H1 (cell line): ENCODE measurements at regions not wholly inside any gene's neighbourhood (a gene's known extent, or its start where the extent isn't known, plus 50 kb on each side); places are given as distances from the start of the nearest gene placed in this dataset.
A peak's percentile ranks its signal among the peaks of the same experiment; 100 is the strongest.

Source experiments
- CTCF ChIA-PET: fragments of 300-600 bp; sonication (Branson Sonifier 250); formaldehyde crosslinking; loops from one replicate; lab custom pipeline; 2021; ENCODE audit not compliant: partially characterized antibody; lab: Charles Lee
- POLR2A ChIA-PET: fragments of 300-600 bp; sonication (Branson Sonifier 250); formaldehyde crosslinking; loops from one replicate; lab custom pipeline; 2021; ENCODE audit warnings: inconsistent platforms; ENCODE audit not compliant: partially characterized antibody; lab: Charles Lee
- DNase-seq, 2 experiments: peaks; one replicate each; pipeline versions ENCODE4 v3.0.0 to v3.0.0-alpha.2; 2010 to 2022; ENCODE audit warnings: low spot score in 2 of 2, low read depth in 1 of 2, mixed read lengths in 1 of 2
- FAIRE-seq: peaks from 2 replicates; lab custom pipeline; 2011; peaks lifted over from hg19 to GRCh38; lab: Jason Lieb, UNC
- H2AFZ ChIP-seq: 2 replicates; pipeline ENCODE4 v1.8.1; 2012; ENCODE audit warnings: low read length, inconsistent platforms
- H2AK5ac ChIP-seq: 2 replicates; pipeline ENCODE4 v1.6.1; 2013; ENCODE audit warnings: low read depth, low read length
- H2BK120ac ChIP-seq: replicated peaks from 2 replicates; pipeline ENCODE3; 2013; ENCODE audit warnings: low read depth, low read length, inconsistent platforms
- H2BK12ac ChIP-seq: 2 replicates; pipeline ENCODE4 v1.6.1; 2013; ENCODE audit warnings: low read depth, low read length
- H2BK15ac ChIP-seq: 2 replicates; pipeline ENCODE4 v1.6.1; 2013; ENCODE audit warnings: low read length
- H2BK20ac ChIP-seq: 2 replicates; pipeline ENCODE4 v1.6.1; 2013; ENCODE audit warnings: low read length
- H2BK5ac ChIP-seq: 2 replicates; pipeline ENCODE4 v1.6.1; 2013; ENCODE audit warnings: low read depth, low read length
- H3K14ac ChIP-seq: 2 replicates; pipeline ENCODE4 v1.6.1; 2013; ENCODE audit warnings: inconsistent platforms; ENCODE audit not compliant: insufficient read length
- H3K18ac ChIP-seq: 2 replicates; pipeline ENCODE4 v1.6.1; 2013; ENCODE audit warnings: low read length; ENCODE audit errors: extremely low read depth
- H3K23ac ChIP-seq: 2 replicates; pipeline ENCODE4 v1.6.1; 2013; ENCODE audit warnings: inconsistent platforms; ENCODE audit not compliant: insufficient read length
- H3K23me2 ChIP-seq: 2 replicates; pipeline ENCODE4 v1.6.1; 2013; ENCODE audit warnings: low read depth, low read length
- H3K27ac ChIP-seq: 2 replicates; pipeline ENCODE4 v1.6.1; 2011; ENCODE audit warnings: low read depth, low read length, inconsistent platforms
- H3K27me3 ChIP-seq, 4 experiments: replicated peaks in 1 of 4; 1 replicate in 1 of 4; 2 replicates in 3 of 4; pipeline versions ENCODE4 v1.6.1 to v1.8.1; 2011 to 2013; ENCODE audit warnings: low read length in 3 of 4, mild to moderate bottlenecking in 3 of 4, inconsistent platforms in 2 of 4, mixed read lengths in 2 of 4, moderate library complexity in 1 of 4; ENCODE audit not compliant: control insufficient read depth in 3 of 4, insufficient read depth in 3 of 4; ENCODE audit errors: extremely low read depth in 1 of 4
- H3K36me3 ChIP-seq, 4 experiments: 2 replicates each; pipeline versions ENCODE4 v1.6.1 to v1.8.1; 2011 to 2013; ENCODE audit warnings: mild to moderate bottlenecking in 4 of 4, low read length in 3 of 4, moderate library complexity in 2 of 4, control low read depth in 1 of 4, inconsistent platforms in 1 of 4; ENCODE audit not compliant: insufficient read depth in 4 of 4, control insufficient read depth in 2 of 4
- H3K4ac ChIP-seq: replicated peaks from 2 replicates; pipeline ENCODE3; 2013; ENCODE audit warnings: low read length, low read depth, mixed read lengths, inconsistent platforms; ENCODE audit not compliant: insufficient read length
- H3K4me1 ChIP-seq, 4 experiments: replicated peaks in 1 of 4; 1 replicate in 1 of 4; 2 replicates in 3 of 4; pipeline versions ENCODE4 v1.6.1 to v1.8.1; 2011 to 2013; ENCODE audit warnings: low read length in 3 of 4, inconsistent platforms in 2 of 4, mixed read lengths in 1 of 4; ENCODE audit not compliant: insufficient read depth in 4 of 4, control insufficient read depth in 3 of 4
- H3K4me2 ChIP-seq, 2 experiments: 2 replicates each; pipeline versions ENCODE4 v1.6.1 to v1.8.1; 2011 to 2013; ENCODE audit warnings: low read depth in 2 of 2, low read length in 2 of 2, control low read depth in 1 of 2, inconsistent platforms in 1 of 2, mild to moderate bottlenecking in 1 of 2; ENCODE audit not compliant: insufficient read depth in 1 of 2
- H3K4me3 ChIP-seq, 4 experiments: fragments of 200-600, 300-600 bp in 1 of 4; sonication (generic), shearing (Covaris generic), sonication (Bioruptor Twin) in 1 of 4; 2 replicates each; pipeline versions ENCODE4 v1.5.1 to v1.8.1; 2011 to 2016; ENCODE audit warnings: low read length in 4 of 4, low read depth in 3 of 4, control low read depth in 2 of 4, inconsistent platforms in 2 of 4, mild to moderate bottlenecking in 2 of 4, mixed read lengths in 1 of 4, moderate library complexity in 1 of 4; ENCODE audit not compliant: insufficient read depth in 2 of 4; ENCODE audit errors: extremely low read depth in 1 of 4
- H3K56ac ChIP-seq: replicated peaks from 2 replicates; pipeline ENCODE3; 2013; ENCODE audit warnings: low read depth, mild to moderate bottlenecking, mixed read lengths, low read length, inconsistent platforms; ENCODE audit not compliant: insufficient read length
- H3K79me1 ChIP-seq: 2 replicates; pipeline ENCODE4 v1.6.1; 2013; ENCODE audit warnings: low read depth, low read length, control low read depth
- H3K79me2 ChIP-seq, 2 experiments: 2 replicates each; pipeline versions ENCODE4 v1.6.1 to v1.8.1; 2012 to 2013; ENCODE audit warnings: low read length in 2 of 2, mild to moderate bottlenecking in 2 of 2, inconsistent platforms in 1 of 2; ENCODE audit not compliant: insufficient read depth in 2 of 2, control insufficient read depth in 1 of 2
- H3K9ac ChIP-seq, 4 experiments: replicated peaks in 1 of 4; 1 replicate in 1 of 4; 2 replicates in 3 of 4; pipeline versions ENCODE4 v1.6.1 to v1.8.1; 2011 to 2013; ENCODE audit warnings: low read depth in 3 of 4, low read length in 3 of 4, control low read depth in 2 of 4, mild to moderate bottlenecking in 2 of 4, moderate library complexity in 2 of 4, inconsistent platforms in 1 of 4; ENCODE audit errors: extremely low read depth in 1 of 4
- H3K9me3 ChIP-seq, 2 experiments: 2 replicates each; pipeline versions ENCODE4 v1.6.1 to v1.8.1; 2012 to 2013; ENCODE audit warnings: mild to moderate bottlenecking in 2 of 2, moderate library complexity in 2 of 2, control low read depth in 1 of 2, inconsistent platforms in 1 of 2, low read depth in 1 of 2, low read length in 1 of 2, mixed read lengths in 1 of 2; ENCODE audit not compliant: insufficient read depth in 2 of 2
- H4K20me1 ChIP-seq, 2 experiments: replicated peaks in 1 of 2; 2 replicates each; pipeline versions ENCODE3 to v1.8.1; 2011 to 2013; ENCODE audit warnings: inconsistent platforms in 2 of 2, low read length in 2 of 2, mild to moderate bottlenecking in 1 of 2; ENCODE audit not compliant: insufficient read depth in 2 of 2, control insufficient read depth in 1 of 2
- H4K5ac ChIP-seq: 2 replicates; pipeline ENCODE4 v1.6.1; 2013; ENCODE audit warnings: low read length, low read depth, mixed read lengths, inconsistent platforms; ENCODE audit not compliant: insufficient read length
- H4K8ac ChIP-seq: 2 replicates; pipeline ENCODE4 v1.8.0; 2013; ENCODE audit warnings: mild to moderate bottlenecking, moderate library complexity, low read length, inconsistent platforms; ENCODE audit not compliant: insufficient read depth; ENCODE audit errors: extremely low read depth
- H4K91ac ChIP-seq: replicated peaks from 2 replicates; pipeline ENCODE3; 2013; ENCODE audit warnings: low read length, mixed read lengths, inconsistent platforms; ENCODE audit not compliant: insufficient read length
- BACH1 ChIP-seq: IDR thresholded peaks from 2 replicates; pipeline ENCODE4 v1.6.1; 2012; ENCODE audit warnings: low read length, improper control_type of control experiment
- CBX5 ChIP-seq: fragments of 300-800, 300-1000 bp; sonication (generic); IDR thresholded peaks from 2 replicates; pipeline ENCODE4 v1.7.1; 2016; ENCODE audit warnings: antibody characterized with exemption, low read length, low read depth
- CEBPB ChIP-seq: IDR thresholded peaks from 2 replicates; pipeline ENCODE4 v1.6.1; 2012; ENCODE audit warnings: low read depth, low read length
- CHD1 ChIP-seq: IDR thresholded peaks from 2 replicates; pipeline ENCODE4 v1.6.1; 2012; ENCODE audit warnings: low read depth, low read length, improper control_type of control experiment
- HDAC2 ChIP-seq, 2 experiments: fragments of 300-600 bp in 1 of 2; sonication (generic) in 1 of 2; IDR thresholded peaks; 2 replicates each; pipeline ENCODE4 v1.6.1; 2011 to 2012; ENCODE audit warnings: low read depth in 2 of 2, low read length in 2 of 2, mild to moderate bottlenecking in 2 of 2, moderate library complexity in 2 of 2, borderline replicate concordance in 1 of 2, inconsistent platforms in 1 of 2
- RAD21 ChIP-seq, 2 experiments: IDR thresholded peaks in 1 of 2; conservative IDR thresholded peaks in 1 of 2; 2 replicates each; pipeline ENCODE4 v1.6.1; 2011; ENCODE audit warnings: low read depth in 2 of 2, low read length in 2 of 2, improper control_type of control experiment in 1 of 2, inconsistent platforms in 1 of 2, mild to moderate bottlenecking in 1 of 2, moderate library complexity in 1 of 2
- RFX5 ChIP-seq: IDR thresholded peaks from 2 replicates; pipeline ENCODE4 v1.6.1; 2011; ENCODE audit warnings: low read depth, low read length, improper control_type of control experiment, borderline replicate concordance
- RXRA ChIP-seq: IDR thresholded peaks from 2 replicates; pipeline ENCODE4 v1.6.1; 2011; ENCODE audit warnings: low read depth, mild to moderate bottlenecking, low read length, moderate library complexity; ENCODE audit not compliant: insufficient read depth
- SAP30 ChIP-seq: fragments of 300-600 bp; sonication (generic); IDR thresholded peaks from 2 replicates; pipeline ENCODE4 v1.7.1; 2012; ENCODE audit warnings: low read length, moderate library complexity, mild to moderate bottlenecking, inconsistent platforms; ENCODE audit not compliant: insufficient read depth, insufficient replicate concordance
- SP1 ChIP-seq: IDR thresholded peaks from 2 replicates; pipeline ENCODE4 v1.6.1; 2011; ENCODE audit warnings: low read depth, low read length
- ZNF274 ChIP-seq: IDR thresholded peaks from 2 replicates; pipeline ENCODE4 v1.7.0; 2012; ENCODE audit warnings: low read length, borderline replicate concordance; ENCODE audit errors: extremely low read depth
- WGBS, 2 experiments: shearing (Covaris generic) in 1 of 2; methylation state at CpG; one replicate each; pipeline versions ENCODE4 v1.1.6 to v1.1.7; 2013 to 2015; ENCODE audit warnings: low lambda C conversion rate in 2 of 2, mixed read lengths in 2 of 2, inconsistent platforms in 1 of 2, low coverage in 1 of 2, missing lambda C conversion rate in 1 of 2; ENCODE audit not compliant: insufficient replicate concordance in 2 of 2, insufficient coverage in 1 of 2, insufficient read length in 1 of 2; ENCODE audit errors: extremely low coverage in 1 of 2, missing lambda C conversion rate in 1 of 2; 5-methylcytosine and 5-hydroxymethylcytosine counted together
- TF ChIP-seq, protein P1 (sequence below): IDR thresholded peaks from 2 replicates; pipeline ENCODE4 v1.6.1; 2012; ENCODE audit warnings: inconsistent platforms

DNA sequence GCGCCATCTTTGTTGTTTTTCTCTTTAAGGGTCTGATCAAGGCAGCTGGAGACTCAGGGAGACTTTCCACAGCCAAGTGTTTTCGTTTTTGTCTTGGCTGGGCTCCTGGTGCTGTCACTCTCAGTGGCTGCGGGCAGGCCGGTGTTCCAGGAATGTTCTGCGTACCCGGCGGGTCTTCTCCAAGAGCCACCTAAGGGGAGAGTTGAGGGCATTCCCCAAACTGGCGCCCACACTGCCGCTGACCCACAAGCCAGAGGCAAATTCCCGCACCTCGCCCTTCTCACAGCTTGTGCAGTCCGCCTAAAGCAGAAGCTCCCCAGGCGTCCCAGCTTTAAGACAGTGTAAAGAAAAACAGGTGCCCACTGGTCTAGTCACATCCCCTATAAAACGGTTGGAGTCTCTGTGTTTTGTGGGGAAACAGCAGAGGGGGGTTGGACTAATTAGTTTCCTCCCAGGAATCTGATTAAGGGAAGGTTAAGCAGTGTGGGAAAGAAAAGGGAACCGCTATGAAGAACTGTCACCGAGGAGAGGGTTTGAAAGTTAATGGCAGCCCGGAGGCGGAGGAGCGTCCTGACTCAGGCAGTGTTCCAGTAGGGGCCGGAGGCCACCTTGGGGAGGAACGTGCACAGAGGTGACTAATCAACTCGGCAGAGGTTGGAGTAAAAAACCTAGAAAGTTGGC is 224.5 kb downstream of the SLC4A3 start:
- Histone ChIP-seq H2AFZ (no peak overlapping the region), H3K4me2 (peak overlapping the region in 1 of 2 experiments; percentile 6; a peak in 1 of 4 replicates), H3K79me2 (no peaks in the 10 kb centered on the region), H2BK120ac (no peak overlapping the region), H2BK20ac (no peak overlapping the region), H2AK5ac (no peak overlapping the region), H3K4me3 (no peak overlapping the region), H3K18ac (no peak overlapping the region), H3K9me3 (no peaks in the 10 kb centered on the region), H3K9ac (no peak overlapping the region), H2BK12ac (no peak overlapping the region), H3K36me3 (no peaks in the 10 kb centered on the region), H4K5ac (no peak overlapping the region), H4K20me1 (no peaks in the 10 kb centered on the region), H3K4ac (no peak overlapping the region), H3K27me3 (peaks cover 0 to 2% (median 0%) of the 10 kb centered on the region in 4 experiments; a peak in 2 of 7 replicates), H3K79me1 (no peaks in the 10 kb centered on the region), H4K91ac (no peak overlapping the region), H3K4me1 (peaks cover 0 to 5% (median 2%) of the 10 kb centered on the region in 4 experiments; a peak in 5 of 7 replicates), H3K56ac (no peak overlapping the region), H3K27ac (no peak overlapping the region), H3K14ac (no peak overlapping the region), H3K23me2 (no peaks in the 10 kb centered on the region; the same call in 1 of the 2 replicates), H3K23ac (no peak overlapping the region), H4K8ac (no peak overlapping the region), H2BK5ac (no peak overlapping the region), H2BK15ac (no peak overlapping the region)
- FAIRE-seq: no peak
- POLR2A ChIA-PET: interaction anchor here (1.6 kb wide), 1 partner anchor 17 kb away, joined by 3 read pairs; no protein-coding TSS in a partner anchor
- CTCF ChIA-PET: interaction anchor here (0.7 to 6.1 kb wide), 9 partner anchors 10 to 137 kb away, joined by 3 to 48 read pairs (median 3); no protein-coding TSS in a partner anchor
- DNase-seq: no peak
- 83% methylated on average over 22 of the region's 22 CpGs; no CpG with 5 or more reads in 1 of the 2 experiments for WGBS, 2 experiments
- TF ChIP-seq CEBPB (no peak), CBX5 (no peak), RAD21 (IDR thresholded peaks at IDR 0.05 in 1 of 2, conservative IDR thresholded peaks at IDR 0.05 in 1 of 2; ENCODE audit: low read depth in 2 of 2, low read length in 2 of 2) (no peak), SP1 (no peak), HDAC2 (IDR thresholded peaks at IDR 0.05; ENCODE audit: borderline replicate concordance in 1 of 2, low read depth in 2 of 2, low read length in 2 of 2) (no peak), RFX5 (no peak), RXRA (no peak), CHD1 (no peak), BACH1 (no peak), ZNF274 (no peak), SAP30 (no peak)
- TF ChIP-seq, protein P1, sequence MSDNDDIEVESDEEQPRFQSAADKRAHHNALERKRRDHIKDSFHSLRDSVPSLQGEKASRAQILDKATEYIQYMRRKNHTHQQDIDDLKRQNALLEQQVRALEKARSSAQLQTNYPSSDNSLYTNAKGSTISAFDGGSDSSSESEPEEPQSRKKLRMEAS: no peak
